H9 (cell line): ENCODE measurements at regions not wholly inside any gene's neighbourhood (a gene's known extent, or its start where the extent isn't known, plus 50 kb on each side); places are given as distances from the start of the nearest gene placed in this dataset.

Experiments used
- DNase-seq: peaks from one replicate; pipeline ENCODE4 v3.0.0-alpha.2; 2017
- H2AFZ ChIP-seq: one replicate; pipeline ENCODE4 v1.6.1; 2013; ENCODE audit warnings: mild to moderate bottlenecking, low read length, control low read depth, moderate library complexity
- H2AK5ac ChIP-seq: 2 replicates; pipeline ENCODE4 v1.6.1; 2013; ENCODE audit warnings: low read length, control low read depth, mixed read lengths; ENCODE audit not compliant: insufficient read length
- H2BK120ac ChIP-seq: one replicate; pipeline ENCODE4 v1.6.1; 2013; ENCODE audit warnings: low read depth, mild to moderate bottlenecking, low read length, control low read depth, inconsistent platforms; ENCODE audit not compliant: poor library complexity, severe bottlenecking
- H2BK12ac ChIP-seq: 2 replicates; pipeline ENCODE4 v1.6.1; 2013; ENCODE audit warnings: low read length, control low read depth, mixed read lengths, low read depth; ENCODE audit not compliant: insufficient read length
- H2BK15ac ChIP-seq: 2 replicates; pipeline ENCODE4 v1.6.1; 2013; ENCODE audit warnings: low read depth, low read length, control low read depth
- H2BK20ac ChIP-seq: one replicate; pipeline ENCODE4 v1.6.1; 2013; ENCODE audit warnings: low read depth, mild to moderate bottlenecking, low read length, control low read depth, inconsistent platforms; ENCODE audit not compliant: poor library complexity, severe bottlenecking
- H2BK5ac ChIP-seq: 2 replicates; pipeline ENCODE4 v1.6.1; 2013; ENCODE audit warnings: low read length, control low read depth, mixed read lengths; ENCODE audit not compliant: insufficient read length
- H3K14ac ChIP-seq: 2 replicates; pipeline ENCODE4 v1.6.1; 2013; ENCODE audit warnings: low read length, control low read depth; ENCODE audit not compliant: insufficient read depth
- H3K18ac ChIP-seq: 2 replicates; pipeline ENCODE4 v1.6.1; 2013; ENCODE audit warnings: low read depth, mild to moderate bottlenecking, mixed read lengths, low read length, control low read depth; ENCODE audit not compliant: insufficient read length
- H3K23ac ChIP-seq: 2 replicates; pipeline ENCODE4 v1.6.1; 2013; ENCODE audit warnings: low read length, control low read depth, mixed read lengths, low read depth; ENCODE audit not compliant: insufficient read length
- H3K23me2 ChIP-seq: 2 replicates; pipeline ENCODE4 v1.6.1; 2013; ENCODE audit warnings: low read depth, mild to moderate bottlenecking, mixed read lengths, low read length, control low read depth; ENCODE audit not compliant: insufficient read length, poor library complexity, severe bottlenecking
- H3K27ac ChIP-seq: 2 replicates; pipeline ENCODE4 v1.5.1; 2013; ENCODE audit warnings: low read length, control low read depth, mixed read lengths, low read depth; ENCODE audit not compliant: insufficient read length
- H3K27me3 ChIP-seq: 2 replicates; pipeline ENCODE4 v1.6.1; 2013; ENCODE audit warnings: low read length, control low read depth, inconsistent platforms; ENCODE audit not compliant: insufficient read depth
- H3K4ac ChIP-seq: 2 replicates; pipeline ENCODE4 v1.6.1; 2013; ENCODE audit warnings: low read depth, mild to moderate bottlenecking, control low read depth, inconsistent platforms, low read length, moderate library complexity
- H3K4me1 ChIP-seq: 2 replicates; pipeline ENCODE4 v1.6.1; 2013; ENCODE audit warnings: low read length, control low read depth, inconsistent platforms; ENCODE audit not compliant: insufficient read depth
- H3K4me2 ChIP-seq: 2 replicates; pipeline ENCODE4 v1.6.1; 2013; ENCODE audit warnings: low read length, control low read depth, mixed read lengths; ENCODE audit not compliant: insufficient read length, insufficient read depth
- H3K56ac ChIP-seq: 2 replicates; pipeline ENCODE4 v1.6.1; 2013; ENCODE audit warnings: low read depth, mild to moderate bottlenecking, mixed read lengths, low read length, control low read depth; ENCODE audit not compliant: insufficient read length
- H3K79me1 ChIP-seq: 2 replicates; pipeline ENCODE4 v1.6.1; 2013; ENCODE audit warnings: low read depth, mild to moderate bottlenecking, moderate library complexity, low read length, control low read depth, inconsistent platforms; ENCODE audit not compliant: insufficient read depth, poor library complexity, severe bottlenecking
- H3K79me2 ChIP-seq: 2 replicates; pipeline ENCODE4 v1.6.1; 2013; ENCODE audit warnings: low read length, control low read depth, inconsistent platforms; ENCODE audit not compliant: insufficient read depth
- H3K9ac ChIP-seq: 2 replicates; pipeline ENCODE4 v1.6.1; 2013; ENCODE audit warnings: low read length, control low read depth, mixed read lengths; ENCODE audit not compliant: insufficient read length; ENCODE audit errors: extremely low read depth
- H3K9me3 ChIP-seq: one replicate; pipeline ENCODE4 v1.6.1; 2013; ENCODE audit warnings: low read depth, low read length, inconsistent platforms; ENCODE audit not compliant: control insufficient read depth
- H3T11ph ChIP-seq: one replicate; pipeline ENCODE4 v1.6.1; 2013; ENCODE audit warnings: mild to moderate bottlenecking, low read length, control low read depth, inconsistent platforms
- H4K20me1 ChIP-seq: one replicate; pipeline ENCODE4 v1.6.1; 2013; ENCODE audit not compliant: control insufficient read depth, insufficient read length, insufficient read depth
- H4K5ac ChIP-seq: 2 replicates; pipeline ENCODE4 v1.6.1; 2013; ENCODE audit warnings: low read depth, mild to moderate bottlenecking, mixed read lengths, low read length, control low read depth; ENCODE audit not compliant: insufficient read length
- H4K8ac ChIP-seq: replicated peaks from 2 replicates; pipeline ENCODE4 v1.6.1; 2013; ENCODE audit warnings: low read length, control low read depth, mixed read lengths, low read depth; ENCODE audit not compliant: insufficient read length
- H4K91ac ChIP-seq: 2 replicates; pipeline ENCODE4 v1.6.1; 2013; ENCODE audit warnings: low read depth, mild to moderate bottlenecking, moderate library complexity, mixed read lengths, low read length, control low read depth; ENCODE audit not compliant: insufficient read length
- H3K27ac Mint-ChIP-seq, 3 experiments: 2 replicates in 2 of 3; 3 replicates in 1 of 3; pipeline ENCODE4 v1.8.0; 2020 to 2021; ENCODE audit warnings: mixed read lengths in 3 of 3, mild to moderate bottlenecking in 1 of 3, moderate library complexity in 1 of 3
- H3K27me3 Mint-ChIP-seq: 2 replicates; pipeline ENCODE4 v1.8.0; 2021; ENCODE audit warnings: low read depth, mild to moderate bottlenecking, moderate library complexity, mixed read lengths
- H3K36me3 Mint-ChIP-seq, 3 experiments: 2 replicates in 2 of 3; 3 replicates in 1 of 3; pipeline ENCODE4 v1.8.0; 2020 to 2021; ENCODE audit warnings: low read depth in 3 of 3, mixed read lengths in 3 of 3; ENCODE audit not compliant: insufficient read depth in 1 of 3
- H3K4me1 Mint-ChIP-seq, 2 experiments: 2 replicates each; pipeline ENCODE4 v1.8.0; 2020; ENCODE audit warnings: mixed read lengths in 2 of 2
- H3K4me3 Mint-ChIP-seq, 2 experiments: 2 replicates in 1 of 2; 3 replicates in 1 of 2; pipeline ENCODE4 v1.8.0; 2020 to 2021; ENCODE audit warnings: mild to moderate bottlenecking in 2 of 2, mixed read lengths in 2 of 2, moderate library complexity in 1 of 2
- H3K9me3 Mint-ChIP-seq, 2 experiments: 2 replicates in 1 of 2; 3 replicates in 1 of 2; pipeline ENCODE4 v1.8.0; 2020; ENCODE audit warnings: mild to moderate bottlenecking in 2 of 2, mixed read lengths in 2 of 2, moderate library complexity in 1 of 2
- CTCF ChIP-seq: fragments of 200-600 bp; sonication (generic); conservative IDR thresholded peaks from 3 replicates; pipeline ENCODE4 v1.8.0; 2021; ENCODE audit warnings: antibody characterized with exemption, mild to moderate bottlenecking
- WGBS: extraction: QIAGEN DNeasy Blood & Tissue Kit; methylation state at CpG from one replicate; pipeline ENCODE4 v1.1.7; 2013; ENCODE audit warnings: missing lambda C conversion rate, low lambda C conversion rate, mixed read lengths; ENCODE audit not compliant: insufficient read length; ENCODE audit errors: extremely low coverage; 5-methylcytosine and 5-hydroxymethylcytosine counted together

- H3K56ac ChIP-seq = no peak overlapping the region
- H3K4ac ChIP-seq = no peak overlapping the region
- H3K9me3 ChIP-seq = no peaks in the 10 kb centered on the region
- no peaks in the 10 kb centered on the region for H3K4me1 ChIP-seq
- no peak overlapping the region for H3K4me2 ChIP-seq
- no peak overlapping the region for H4K5ac ChIP-seq
- no peak overlapping the region for H3K14ac ChIP-seq
- Mint-ChIP-seq H3K9me3 (no peaks in the 10 kb centered on the region), H3K27me3 (no peaks in the 10 kb centered on the region), H3K36me3 (no peaks in the 10 kb centered on the region), H3K27ac (no peak overlapping the region), H3K4me3 (no peak overlapping the region), H3K4me1 (no peaks in the 10 kb centered on the region)
- no peaks in the 10 kb centered on the region for H3K23me2 ChIP-seq
- H3K79me2 ChIP-seq = no peaks in the 10 kb centered on the region
- H2BK120ac ChIP-seq = no peak overlapping the region
- H2AK5ac ChIP-seq = no peak overlapping the region
- H3K18ac ChIP-seq = no peak overlapping the region
- H3K23ac ChIP-seq = no peak overlapping the region
- WGBS = no CpG with 5 or more reads among the region's 1 CpG
- DNase-seq = no peak
- H4K8ac ChIP-seq = no peak overlapping the region
- H2BK20ac ChIP-seq = no peak overlapping the region
- no peak overlapping the region for H3K9ac ChIP-seq
- H3K79me1 ChIP-seq = no peaks in the 10 kb centered on the region
- H3K27ac ChIP-seq = no peak overlapping the region
- H2BK12ac ChIP-seq = no peak overlapping the region
- H3T11ph ChIP-seq = no peak overlapping the region
- H4K20me1 ChIP-seq = no peaks in the 10 kb centered on the region
- no peaks in the 10 kb centered on the region for H3K27me3 ChIP-seq
- no peak overlapping the region for H2BK15ac ChIP-seq
- H2AFZ ChIP-seq = no peak overlapping the region
- no peak for TF ChIP-seq CTCF
- no peak overlapping the region for H2BK5ac ChIP-seq
- no peak overlapping the region for H4K91ac ChIP-seq
Observed at GRCh38 chr4:148550788-148551187, 108.6 kb upstream of the NR3C2 start.
